ENCODE measurements at regions not wholly inside any gene's neighbourhood (a gene's known extent, or its start where the extent isn't known, plus 50 kb on each side); places are given as distances from the start of the nearest gene placed in this dataset.

GRCh38 chr3:171982828-171983227 lies 56.5 kb upstream of the FNDC3B start:
- TF ChIP-seq EZH2 (IDR thresholded peaks at IDR 0.05; ENCODE audit: insufficient read depth, poor library complexity, severe bottlenecking): no peak
- no peak for TF ChIP-seq EZH2phosphoT487 (IDR thresholded peaks at IDR 0.05; ENCODE audit: insufficient read depth, low read depth)

All from GM23248 (cell line).